HEK293 (cell line): ENCODE measurements at regions not wholly inside any gene's neighbourhood (a gene's known extent, or its start where the extent isn't known, plus 50 kb on each side); places are given as distances from the start of the nearest gene placed in this dataset.

Experiments used
- CTCF ChIA-PET: fragments of 350-600 bp; formaldehyde crosslinking; extraction: SDS; loops from one replicate; lab custom pipeline; 2021; ENCODE audit warnings: antibody characterized with exemption; lab: Yijun Ruan, JAX
- POLR2A ChIA-PET: fragments of 300-600 bp; formaldehyde crosslinking; extraction: SDS; loops from one replicate; lab custom pipeline; 2020; ENCODE audit warnings: antibody characterized with exemption, inconsistent platforms; lab: Yijun Ruan, JAX
- H3K27ac ChIP-seq: fragments of 200-500 bp; sonication (Bioruptor generic); 2 replicates; pipeline ENCODE4 v1.5.1; 2014; ENCODE audit warnings: low read depth, low read length, control low read depth, inconsistent platforms; ENCODE audit errors: extremely low read depth
- H3K36me3 ChIP-seq, 2 experiments: fragments of 200-500 bp in 1 of 2; sonication (Bioruptor generic) in 1 of 2; 1 replicate in 1 of 2; 2 replicates in 1 of 2; pipeline ENCODE4 v1.5.1; 2014 to 2017; ENCODE audit warnings: inconsistent platforms in 2 of 2, low read length in 2 of 2; ENCODE audit not compliant: control insufficient read depth in 2 of 2, insufficient read depth in 1 of 2
- H3K4me1 ChIP-seq: fragments of 200-500 bp; sonication (Bioruptor generic); 2 replicates; pipeline ENCODE4 v1.5.1; 2014; ENCODE audit warnings: mild to moderate bottlenecking, low read length, inconsistent platforms; ENCODE audit not compliant: control insufficient read depth, insufficient read depth
- H3K4me3 ChIP-seq: 2 replicates; pipeline ENCODE4 v1.5.1; 2011; ENCODE audit warnings: low read depth, mild to moderate bottlenecking, control low read depth, low read length, moderate library complexity
- H3K9me3 ChIP-seq: fragments of 200-500 bp; sonication (Bioruptor generic); 2 replicates; pipeline ENCODE4 v1.5.1; 2014; ENCODE audit warnings: low read depth, low read length, inconsistent platforms; ENCODE audit not compliant: control insufficient read depth, insufficient read depth
- BCL11B ChIP-seq: fragments of 450-650 bp; formaldehyde crosslinking; IDR thresholded peaks from 2 replicates; pipeline ENCODE4 v1.5.1; 2016; ENCODE audit warnings: low read depth, missing biosample characterization, missing genetic modification characterization
- GLI4 ChIP-seq: fragments of 450-650 bp; formaldehyde crosslinking; IDR thresholded peaks from 2 replicates; pipeline ENCODE4 v1.5.1; 2016; ENCODE audit warnings: missing biosample characterization, missing genetic modification characterization
- KLF16 ChIP-seq: fragments of 450-650 bp; formaldehyde crosslinking; IDR thresholded peaks from 2 replicates; pipeline ENCODE4 v1.5.1; 2017; ENCODE audit warnings: missing biosample characterization, missing genetic modification characterization
- ZBTB48 ChIP-seq: fragments of 450-650 bp; formaldehyde crosslinking; IDR thresholded peaks from 2 replicates; pipeline ENCODE4 v1.5.1; 2016; ENCODE audit warnings: missing biosample characterization, missing genetic modification characterization
- ZNF114 ChIP-seq: fragments of 450-650 bp; formaldehyde crosslinking; IDR thresholded peaks from 2 replicates; pipeline ENCODE4 v1.5.0; 2017; ENCODE audit warnings: missing biosample characterization, missing genetic modification characterization
- ZNF184 ChIP-seq: fragments of 450-650 bp; IDR thresholded peaks from 2 replicates; pipeline ENCODE4 v1.5.1; 2018; ENCODE audit warnings: missing biosample characterization, mild to moderate bottlenecking, missing genetic modification characterization
- ZNF24 ChIP-seq: fragments of 450-650 bp; formaldehyde crosslinking; IDR thresholded peaks from 2 replicates; pipeline ENCODE4 v1.5.1; 2016; ENCODE audit warnings: missing biosample characterization, missing genetic modification characterization
- ZNF324 ChIP-seq: fragments of 450-650 bp; formaldehyde crosslinking; IDR thresholded peaks from 2 replicates; pipeline ENCODE4 v1.5.1; 2016; ENCODE audit warnings: missing biosample characterization, missing genetic modification characterization
- ZNF426 ChIP-seq: fragments of 450-650 bp; formaldehyde crosslinking; IDR thresholded peaks from 2 replicates; pipeline ENCODE4 v1.5.1; 2017; ENCODE audit warnings: missing biosample characterization, missing genetic modification characterization, mild to moderate bottlenecking, inconsistent platforms, moderate library complexity
- ZNF48 ChIP-seq: fragments of 450-650 bp; formaldehyde crosslinking; IDR thresholded peaks from 2 replicates; pipeline ENCODE4 v1.5.1; 2016; ENCODE audit warnings: missing biosample characterization, missing genetic modification characterization
- ZNF501 ChIP-seq: fragments of 450-650 bp; formaldehyde crosslinking; IDR thresholded peaks from 2 replicates; pipeline ENCODE4 v1.5.1; 2016; ENCODE audit warnings: missing biosample characterization, missing genetic modification characterization
- ZNF510 ChIP-seq: fragments of 450-650 bp; formaldehyde crosslinking; IDR thresholded peaks from 2 replicates; pipeline ENCODE4 v1.5.1; 2018; ENCODE audit warnings: mild to moderate bottlenecking, missing genetic modification characterization, missing biosample characterization; ENCODE audit not compliant: insufficient replicate concordance
- ZNF768 ChIP-seq: fragments of 450-650 bp; formaldehyde crosslinking; IDR thresholded peaks from 2 replicates; pipeline ENCODE4 v1.5.1; 2018; ENCODE audit warnings: missing biosample characterization, mild to moderate bottlenecking, missing genetic modification characterization
- ZSCAN16 ChIP-seq: fragments of 450-650 bp; formaldehyde crosslinking; IDR thresholded peaks from 2 replicates; pipeline ENCODE4 v1.5.1; 2016; ENCODE audit warnings: missing biosample characterization, missing genetic modification characterization
- ZSCAN23 ChIP-seq: fragments of 450-650 bp; formaldehyde crosslinking; IDR thresholded peaks from 2 replicates; pipeline ENCODE4 v1.5.1; 2016; ENCODE audit warnings: missing biosample characterization, missing genetic modification characterization
- TF ChIP-seq, protein P1 (sequence below): fragments of 450-650 bp; formaldehyde crosslinking; conservative IDR thresholded peaks from 2 replicates; pipeline ENCODE4 v1.5.1; 2016; ENCODE audit warnings: low read depth, missing biosample characterization, missing genetic modification characterization
- TF ChIP-seq, protein P2 (sequence below): fragments of 450-650 bp; IDR thresholded peaks from 2 replicates; pipeline ENCODE4 v1.5.1; 2018; ENCODE audit warnings: missing biosample characterization, missing genetic modification characterization
- TF ChIP-seq, protein P3 (sequence below): fragments of 450-650 bp; formaldehyde crosslinking; IDR thresholded peaks from 2 replicates; pipeline ENCODE4 v1.5.1; 2016; ENCODE audit warnings: missing biosample characterization, missing genetic modification characterization
- TF ChIP-seq, protein P4 (sequence below): fragments of 450-650 bp; formaldehyde crosslinking; IDR thresholded peaks from 2 replicates; pipeline ENCODE4 v1.5.1; 2017; ENCODE audit warnings: missing biosample characterization, missing genetic modification characterization
- TF ChIP-seq, protein P5 (sequence below): fragments of 450-650 bp; formaldehyde crosslinking; IDR thresholded peaks from 2 replicates; pipeline ENCODE4 v1.5.1; 2016; ENCODE audit warnings: missing biosample characterization, missing genetic modification characterization
- TF ChIP-seq, protein P6 (sequence below): fragments of 450-650 bp; formaldehyde crosslinking; IDR thresholded peaks from 2 replicates; pipeline ENCODE4 v1.5.0; 2017; ENCODE audit warnings: missing biosample characterization, missing genetic modification characterization, borderline replicate concordance

DNA sequence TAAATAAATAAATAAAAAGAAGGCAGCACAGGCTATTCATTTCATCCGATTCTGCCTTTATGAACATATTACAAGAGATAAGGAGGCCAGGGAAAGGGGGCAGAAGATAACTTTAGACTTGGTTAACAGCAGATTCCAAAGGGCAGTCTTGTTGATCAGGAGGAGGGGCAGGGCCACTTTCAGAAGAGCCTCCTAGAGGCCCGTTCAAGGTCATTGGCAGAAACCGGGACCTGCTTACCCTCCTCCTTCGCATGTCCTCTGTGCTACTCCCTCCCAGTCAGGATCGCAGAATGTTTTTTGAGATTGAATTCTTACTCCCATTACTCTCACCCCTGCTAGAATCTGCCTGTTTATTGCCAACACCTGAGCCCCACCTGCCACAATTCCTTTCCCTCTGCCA, 217.0 kb upstream of the IPO5 start:
- TF ChIP-seq ZNF510 (no peak), BCL11B (no peak), ZBTB48 (tag by site-specific recombination) (no peak), GLI4 (tag by site-specific recombination) (no peak), ZNF501 (no peak), ZNF24 (tag by site-specific recombination) (no peak), ZNF184 (tag by site-specific recombination) (no peak), ZNF114 (tag by site-specific recombination) (no peak), ZNF48 (tag by site-specific recombination) (no peak)
- TF ChIP-seq, protein P1, sequence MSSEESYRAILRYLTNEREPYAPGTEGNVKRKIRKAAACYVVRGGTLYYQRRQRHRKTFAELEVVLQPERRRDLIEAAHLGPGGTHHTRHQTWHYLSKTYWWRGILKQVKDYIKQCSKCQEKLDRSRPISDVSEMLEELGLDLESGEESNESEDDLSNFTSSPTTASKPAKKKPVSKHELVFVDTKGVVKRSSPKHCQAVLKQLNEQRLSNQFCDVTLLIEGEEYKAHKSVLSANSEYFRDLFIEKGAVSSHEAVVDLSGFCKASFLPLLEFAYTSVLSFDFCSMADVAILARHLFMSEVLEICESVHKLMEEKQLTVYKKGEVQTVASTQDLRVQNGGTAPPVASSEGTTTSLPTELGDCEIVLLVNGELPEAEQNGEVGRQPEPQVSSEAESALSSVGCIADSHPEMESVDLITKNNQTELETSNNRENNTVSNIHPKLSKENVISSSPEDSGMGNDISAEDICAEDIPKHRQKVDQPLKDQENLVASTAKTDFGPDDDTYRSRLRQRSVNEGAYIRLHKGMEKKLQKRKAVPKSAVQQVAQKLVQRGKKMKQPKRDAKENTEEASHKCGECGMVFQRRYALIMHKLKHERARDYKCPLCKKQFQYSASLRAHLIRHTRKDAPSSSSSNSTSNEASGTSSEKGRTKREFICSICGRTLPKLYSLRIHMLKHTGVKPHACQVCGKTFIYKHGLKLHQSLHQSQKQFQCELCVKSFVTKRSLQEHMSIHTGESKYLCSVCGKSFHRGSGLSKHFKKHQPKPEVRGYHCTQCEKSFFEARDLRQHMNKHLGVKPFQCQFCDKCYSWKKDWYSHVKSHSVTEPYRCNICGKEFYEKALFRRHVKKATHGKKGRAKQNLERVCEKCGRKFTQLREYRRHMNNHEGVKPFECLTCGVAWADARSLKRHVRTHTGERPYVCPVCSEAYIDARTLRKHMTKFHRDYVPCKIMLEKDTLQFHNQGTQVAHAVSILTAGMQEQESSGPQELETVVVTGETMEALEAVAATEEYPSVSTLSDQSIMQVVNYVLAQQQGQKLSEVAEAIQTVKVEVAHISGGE (tag by site-specific recombination): no peak
- TF ChIP-seq, protein P2, sequence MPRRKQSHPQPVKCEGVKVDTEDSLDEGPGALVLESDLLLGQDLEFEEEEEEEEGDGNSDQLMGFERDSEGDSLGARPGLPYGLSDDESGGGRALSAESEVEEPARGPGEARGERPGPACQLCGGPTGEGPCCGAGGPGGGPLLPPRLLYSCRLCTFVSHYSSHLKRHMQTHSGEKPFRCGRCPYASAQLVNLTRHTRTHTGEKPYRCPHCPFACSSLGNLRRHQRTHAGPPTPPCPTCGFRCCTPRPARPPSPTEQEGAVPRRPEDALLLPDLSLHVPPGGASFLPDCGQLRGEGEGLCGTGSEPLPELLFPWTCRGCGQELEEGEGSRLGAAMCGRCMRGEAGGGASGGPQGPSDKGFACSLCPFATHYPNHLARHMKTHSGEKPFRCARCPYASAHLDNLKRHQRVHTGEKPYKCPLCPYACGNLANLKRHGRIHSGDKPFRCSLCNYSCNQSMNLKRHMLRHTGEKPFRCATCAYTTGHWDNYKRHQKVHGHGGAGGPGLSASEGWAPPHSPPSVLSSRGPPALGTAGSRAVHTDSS (tag by site-specific recombination): no peak
- TF ChIP-seq, protein P3, sequence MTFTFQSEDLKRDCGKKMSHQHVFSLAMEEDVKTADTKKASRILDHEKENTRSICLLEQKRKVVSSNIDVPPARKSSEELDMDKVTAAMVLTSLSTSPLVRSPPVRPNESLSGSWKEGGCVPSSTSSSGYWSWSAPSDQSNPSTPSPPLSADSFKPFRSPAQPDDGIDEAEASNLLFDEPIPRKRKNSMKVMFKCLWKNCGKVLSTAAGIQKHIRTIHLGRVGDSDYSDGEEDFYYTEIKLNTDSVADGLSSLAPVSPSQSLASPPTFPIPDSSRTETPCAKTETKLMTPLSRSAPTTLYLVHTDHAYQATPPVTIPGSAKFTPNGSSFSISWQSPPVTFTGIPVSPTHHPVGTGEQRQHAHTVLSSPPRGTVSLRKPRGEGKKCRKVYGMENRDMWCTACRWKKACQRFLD (tag by site-specific recombination): no peak
- TF ChIP-seq, protein P4, sequence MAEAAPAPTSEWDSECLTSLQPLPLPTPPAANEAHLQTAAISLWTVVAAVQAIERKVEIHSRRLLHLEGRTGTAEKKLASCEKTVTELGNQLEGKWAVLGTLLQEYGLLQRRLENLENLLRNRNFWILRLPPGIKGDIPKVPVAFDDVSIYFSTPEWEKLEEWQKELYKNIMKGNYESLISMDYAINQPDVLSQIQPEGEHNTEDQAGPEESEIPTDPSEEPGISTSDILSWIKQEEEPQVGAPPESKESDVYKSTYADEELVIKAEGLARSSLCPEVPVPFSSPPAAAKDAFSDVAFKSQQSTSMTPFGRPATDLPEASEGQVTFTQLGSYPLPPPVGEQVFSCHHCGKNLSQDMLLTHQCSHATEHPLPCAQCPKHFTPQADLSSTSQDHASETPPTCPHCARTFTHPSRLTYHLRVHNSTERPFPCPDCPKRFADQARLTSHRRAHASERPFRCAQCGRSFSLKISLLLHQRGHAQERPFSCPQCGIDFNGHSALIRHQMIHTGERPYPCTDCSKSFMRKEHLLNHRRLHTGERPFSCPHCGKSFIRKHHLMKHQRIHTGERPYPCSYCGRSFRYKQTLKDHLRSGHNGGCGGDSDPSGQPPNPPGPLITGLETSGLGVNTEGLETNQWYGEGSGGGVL (tag by site-specific recombination): no peak
- TF ChIP-seq, protein P5, sequence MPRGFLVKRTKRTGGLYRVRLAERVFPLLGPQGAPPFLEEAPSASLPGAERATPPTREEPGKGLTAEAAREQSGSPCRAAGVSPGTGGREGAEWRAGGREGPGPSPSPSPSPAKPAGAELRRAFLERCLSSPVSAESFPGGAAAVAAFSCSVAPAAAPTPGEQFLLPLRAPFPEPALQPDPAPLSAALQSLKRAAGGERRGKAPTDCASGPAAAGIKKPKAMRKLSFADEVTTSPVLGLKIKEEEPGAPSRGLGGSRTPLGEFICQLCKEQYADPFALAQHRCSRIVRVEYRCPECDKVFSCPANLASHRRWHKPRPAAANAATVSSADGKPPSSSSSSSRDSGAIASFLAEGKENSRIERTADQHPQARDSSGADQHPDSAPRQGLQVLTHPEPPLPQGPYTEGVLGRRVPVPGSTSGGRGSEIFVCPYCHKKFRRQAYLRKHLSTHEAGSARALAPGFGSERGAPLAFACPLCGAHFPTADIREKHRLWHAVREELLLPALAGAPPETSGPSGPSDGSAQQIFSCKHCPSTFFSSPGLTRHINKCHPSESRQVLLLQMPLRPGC (tag by site-specific recombination): no peak
- H3K4me1 ChIP-seq: no peaks in the 10 kb centered on the region
- CTCF ChIA-PET: no interaction called here
- H3K4me3 ChIP-seq: no peak overlapping the region
- no peak overlapping the region for H3K27ac ChIP-seq
- no peaks in the 10 kb centered on the region for H3K9me3 ChIP-seq
- H3K36me3 ChIP-seq: no peaks in the 10 kb centered on the region
- POLR2A ChIA-PET: no interaction called here

DNA sequence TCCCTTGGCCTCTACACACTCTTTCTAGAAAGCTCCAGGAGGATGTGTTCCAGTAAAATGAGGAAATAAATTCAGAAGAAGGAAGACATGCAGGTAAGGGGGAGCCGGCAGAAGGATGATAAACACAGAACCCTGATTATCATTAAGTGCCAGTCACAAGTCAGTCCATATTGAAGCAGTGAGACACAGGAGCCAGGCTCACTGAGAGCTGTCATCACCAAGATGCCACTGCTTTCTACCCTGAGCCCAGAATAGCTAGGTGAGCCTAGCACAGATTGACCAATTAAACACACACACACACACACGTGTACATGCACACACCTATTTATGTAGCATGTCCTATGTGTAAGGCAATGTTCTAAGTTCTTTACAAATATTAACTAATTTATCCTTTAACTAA, 211.4 kb upstream of the IPO5 start:
- no peak for TF ChIP-seq ZNF426
- TF ChIP-seq ZNF24 (tag by site-specific recombination): no peak
- no peak for TF ChIP-seq ZSCAN16 (tag by site-specific recombination)
- no peak for TF ChIP-seq ZNF114 (tag by site-specific recombination)
- no peak for TF ChIP-seq ZNF324 (tag by site-specific recombination)
- TF ChIP-seq KLF16 (tag by site-specific recombination): no peak
- TF ChIP-seq ZNF768 (tag by site-specific recombination): no peak
- no peak for TF ChIP-seq ZSCAN23
- TF ChIP-seq, protein P6, sequence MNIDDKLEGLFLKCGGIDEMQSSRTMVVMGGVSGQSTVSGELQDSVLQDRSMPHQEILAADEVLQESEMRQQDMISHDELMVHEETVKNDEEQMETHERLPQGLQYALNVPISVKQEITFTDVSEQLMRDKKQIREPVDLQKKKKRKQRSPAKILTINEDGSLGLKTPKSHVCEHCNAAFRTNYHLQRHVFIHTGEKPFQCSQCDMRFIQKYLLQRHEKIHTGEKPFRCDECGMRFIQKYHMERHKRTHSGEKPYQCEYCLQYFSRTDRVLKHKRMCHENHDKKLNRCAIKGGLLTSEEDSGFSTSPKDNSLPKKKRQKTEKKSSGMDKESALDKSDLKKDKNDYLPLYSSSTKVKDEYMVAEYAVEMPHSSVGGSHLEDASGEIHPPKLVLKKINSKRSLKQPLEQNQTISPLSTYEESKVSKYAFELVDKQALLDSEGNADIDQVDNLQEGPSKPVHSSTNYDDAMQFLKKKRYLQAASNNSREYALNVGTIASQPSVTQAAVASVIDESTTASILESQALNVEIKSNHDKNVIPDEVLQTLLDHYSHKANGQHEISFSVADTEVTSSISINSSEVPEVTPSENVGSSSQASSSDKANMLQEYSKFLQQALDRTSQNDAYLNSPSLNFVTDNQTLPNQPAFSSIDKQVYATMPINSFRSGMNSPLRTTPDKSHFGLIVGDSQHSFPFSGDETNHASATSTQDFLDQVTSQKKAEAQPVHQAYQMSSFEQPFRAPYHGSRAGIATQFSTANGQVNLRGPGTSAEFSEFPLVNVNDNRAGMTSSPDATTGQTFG (tag by site-specific recombination): no peak
- ChIA-PET POLR2A (no interaction called here), CTCF (interaction anchor here (1.2 kb wide), 1 partner anchor 11 kb away, joined by 3 read pairs; no protein-coding TSS in a partner anchor)
- H3K36me3 ChIP-seq: no peaks in the 10 kb centered on the region
- no peaks in the 10 kb centered on the region for H3K4me1 ChIP-seq
- H3K9me3 ChIP-seq: no peaks in the 10 kb centered on the region
- H3K4me3 ChIP-seq: no peak overlapping the region
- H3K27ac ChIP-seq: no peak overlapping the region
